ENCODE measurements at regions not wholly inside any gene's neighbourhood (a gene's known extent, or its start where the extent isn't known, plus 50 kb on each side); places are given as distances from the start of the nearest gene placed in this dataset.

DNA sequence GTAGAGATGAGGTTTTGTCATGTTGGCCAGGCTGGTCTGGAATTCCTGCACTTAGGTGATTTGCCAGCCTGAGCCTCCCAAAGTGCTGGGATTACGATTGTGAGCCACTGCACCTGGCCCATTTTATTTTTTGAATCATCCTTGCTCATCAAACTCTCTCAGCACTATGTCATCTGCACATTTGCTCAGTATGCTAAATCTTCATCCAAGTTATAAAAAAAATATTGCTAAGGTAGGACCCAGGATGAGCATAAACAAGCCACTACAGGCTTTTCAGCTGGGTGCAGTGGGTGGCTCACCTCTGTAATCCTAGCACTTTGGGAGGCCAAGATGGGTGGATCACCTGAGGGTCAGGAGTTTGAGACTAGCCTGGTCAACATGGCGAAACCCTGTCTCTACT, 510.1 kb upstream of the LARGE1 start:
- DNase-seq (ENCODE audit: low spot score): no peak
- POLR2A ChIA-PET (ENCODE audit: low non-redundant PET): no interaction called here
- Histone ChIP-seq H3K36me3 (ENCODE audit: insufficient read depth, low read length, poor library complexity, severe bottlenecking) (no peaks in the 10 kb centered on the region), H3K9me3 (ENCODE audit: low read depth, low read length, poor library complexity, severe bottlenecking) (peaks cover 9% of the 10 kb centered on the region), H3K27ac (ENCODE audit: low read depth, low read length, poor library complexity, severe bottlenecking) (no peak overlapping the region), H3K27me3 (replicated peaks; ENCODE audit: insufficient read depth, low read depth, low read length, poor library complexity) (no peaks in the 10 kb centered on the region), H3K4me1 (ENCODE audit: insufficient read depth, low read length, poor library complexity, severe bottlenecking) (no peaks in the 10 kb centered on the region), H3K4me3 (ENCODE audit: low read depth, low read length, poor library complexity, severe bottlenecking) (no peak overlapping the region)
- TF ChIP-seq, protein P1, sequence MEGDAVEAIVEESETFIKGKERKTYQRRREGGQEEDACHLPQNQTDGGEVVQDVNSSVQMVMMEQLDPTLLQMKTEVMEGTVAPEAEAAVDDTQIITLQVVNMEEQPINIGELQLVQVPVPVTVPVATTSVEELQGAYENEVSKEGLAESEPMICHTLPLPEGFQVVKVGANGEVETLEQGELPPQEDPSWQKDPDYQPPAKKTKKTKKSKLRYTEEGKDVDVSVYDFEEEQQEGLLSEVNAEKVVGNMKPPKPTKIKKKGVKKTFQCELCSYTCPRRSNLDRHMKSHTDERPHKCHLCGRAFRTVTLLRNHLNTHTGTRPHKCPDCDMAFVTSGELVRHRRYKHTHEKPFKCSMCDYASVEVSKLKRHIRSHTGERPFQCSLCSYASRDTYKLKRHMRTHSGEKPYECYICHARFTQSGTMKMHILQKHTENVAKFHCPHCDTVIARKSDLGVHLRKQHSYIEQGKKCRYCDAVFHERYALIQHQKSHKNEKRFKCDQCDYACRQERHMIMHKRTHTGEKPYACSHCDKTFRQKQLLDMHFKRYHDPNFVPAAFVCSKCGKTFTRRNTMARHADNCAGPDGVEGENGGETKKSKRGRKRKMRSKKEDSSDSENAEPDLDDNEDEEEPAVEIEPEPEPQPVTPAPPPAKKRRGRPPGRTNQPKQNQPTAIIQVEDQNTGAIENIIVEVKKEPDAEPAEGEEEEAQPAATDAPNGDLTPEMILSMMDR (conservative IDR thresholded peaks at IDR 0.05; ENCODE audit: low read depth, low read length): no peak
- TF ChIP-seq EZH2 (IDR thresholded peaks at IDR 0.05; ENCODE audit: borderline replicate concordance, low read depth, low read length, poor library complexity, severe bottlenecking): no peak
- CTCF ChIA-PET: no interaction called here
- BruUV-seq (replicated peaks): no TSS peak
- intact Hi-C loops (cut with micrococcal nuclease; ENCODE audit: unreplicated experiment): no loop called here

GRCh38 chr22:34434371-34434770, 514.1 kb upstream of the LARGE1 start:
- Histone ChIP-seq H3K4me3 (ENCODE audit: low read depth, low read length, poor library complexity, severe bottlenecking) (no peak overlapping the region), H3K27ac (ENCODE audit: low read depth, low read length, poor library complexity, severe bottlenecking) (no peak overlapping the region), H3K36me3 (ENCODE audit: insufficient read depth, low read length, poor library complexity, severe bottlenecking) (no peaks in the 10 kb centered on the region), H3K9me3 (ENCODE audit: low read depth, low read length, poor library complexity, severe bottlenecking) (peaks cover 9% of the 10 kb centered on the region), H3K4me1 (ENCODE audit: insufficient read depth, low read length, poor library complexity, severe bottlenecking) (no peaks in the 10 kb centered on the region), H3K27me3 (replicated peaks; ENCODE audit: insufficient read depth, low read depth, low read length, poor library complexity) (no peaks in the 10 kb centered on the region)
- DNase-seq (ENCODE audit: low spot score): no peak
- ChIA-PET CTCF (no interaction called here), POLR2A (ENCODE audit: low non-redundant PET) (no interaction called here)
- BruUV-seq (replicated peaks): no TSS peak
- TF ChIP-seq, protein P1 (conservative IDR thresholded peaks at IDR 0.05; ENCODE audit: low read depth, low read length): no peak
- no peak for TF ChIP-seq EZH2 (IDR thresholded peaks at IDR 0.05; ENCODE audit: borderline replicate concordance, low read depth, low read length, poor library complexity, severe bottlenecking)
- intact Hi-C loops (cut with micrococcal nuclease; ENCODE audit: unreplicated experiment): no loop called here

DNA sequence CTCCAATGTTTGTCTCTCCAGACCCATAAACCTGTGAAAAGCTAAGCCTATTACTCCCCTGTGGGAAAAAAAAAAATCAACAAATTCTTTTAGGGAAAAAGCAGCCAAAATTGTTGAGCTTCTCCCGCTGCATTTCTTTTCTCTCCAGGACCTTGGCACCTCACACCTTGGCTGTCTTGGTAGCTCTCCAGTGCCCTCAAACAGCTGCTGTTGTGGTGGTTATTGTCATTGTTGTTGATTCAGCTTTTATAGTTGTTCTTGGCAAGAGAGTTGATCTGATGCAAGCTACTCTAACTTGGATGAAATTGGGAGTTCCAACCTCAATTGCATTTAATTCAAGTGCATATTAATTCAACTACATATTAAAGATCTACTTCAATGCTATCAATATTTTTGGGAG, 516.9 kb upstream of the LARGE1 start:
- no peak for DNase-seq (ENCODE audit: low spot score)
- Histone ChIP-seq H3K27me3 (replicated peaks; ENCODE audit: insufficient read depth, low read depth, low read length, poor library complexity) (no peaks in the 10 kb centered on the region), H3K27ac (ENCODE audit: low read depth, low read length, poor library complexity, severe bottlenecking) (no peak overlapping the region), H3K4me1 (ENCODE audit: insufficient read depth, low read length, poor library complexity, severe bottlenecking) (no peaks in the 10 kb centered on the region), H3K4me3 (ENCODE audit: low read depth, low read length, poor library complexity, severe bottlenecking) (no peak overlapping the region), H3K9me3 (ENCODE audit: low read depth, low read length, poor library complexity, severe bottlenecking) (peaks cover 14% of the 10 kb centered on the region), H3K36me3 (ENCODE audit: insufficient read depth, low read length, poor library complexity, severe bottlenecking) (no peaks in the 10 kb centered on the region)
- ChIA-PET CTCF (no interaction called here), POLR2A (ENCODE audit: low non-redundant PET) (no interaction called here)
- intact Hi-C loops (cut with micrococcal nuclease; ENCODE audit: unreplicated experiment): no loop called here
- TF ChIP-seq, protein P1 (conservative IDR thresholded peaks at IDR 0.05; ENCODE audit: low read depth, low read length): no peak
- TF ChIP-seq EZH2 (IDR thresholded peaks at IDR 0.05; ENCODE audit: borderline replicate concordance, low read depth, low read length, poor library complexity, severe bottlenecking): no peak
- BruUV-seq (replicated peaks): no TSS peak

All from A673 (cell line).